GM18507 (cell line): ENCODE measurements at regions not wholly inside any gene's neighbourhood (a gene's known extent, or its start where the extent isn't known, plus 50 kb on each side); places are given as distances from the start of the nearest gene placed in this dataset.

Experiments
- DNase-seq: peaks from one replicate; pipeline ENCODE4 v3.0.0; 2011; ENCODE audit warnings: low read depth; ENCODE audit not compliant: insufficient read length; ENCODE audit errors: extremely low spot score
- FAIRE-seq: peaks from 2 replicates; lab custom pipeline; 2011; peaks lifted over from hg19 to GRCh38; lab: Jason Lieb, UNC

DNA sequence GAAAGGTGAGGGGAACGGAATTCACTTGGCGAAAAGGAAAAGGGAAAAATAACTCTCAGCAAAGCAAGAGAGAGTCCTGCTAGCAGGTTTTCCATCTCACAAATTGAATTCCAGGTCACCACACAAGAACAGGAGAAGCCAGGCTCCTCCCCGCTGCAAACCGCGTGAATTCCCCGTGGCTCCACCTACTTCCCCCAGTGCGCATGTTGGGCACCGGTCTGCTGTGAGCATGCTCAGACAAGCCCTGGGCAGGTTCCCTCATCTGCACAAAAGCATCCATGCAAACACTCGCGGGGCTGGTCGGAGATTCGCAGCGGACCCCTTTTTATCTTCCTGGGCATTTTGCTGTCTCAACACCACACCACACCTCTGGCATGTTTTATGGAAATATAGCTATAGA is 58.5 kb upstream of the S1PR3 start:
- FAIRE-seq, result no peak
- no peak for DNase-seq

DNA sequence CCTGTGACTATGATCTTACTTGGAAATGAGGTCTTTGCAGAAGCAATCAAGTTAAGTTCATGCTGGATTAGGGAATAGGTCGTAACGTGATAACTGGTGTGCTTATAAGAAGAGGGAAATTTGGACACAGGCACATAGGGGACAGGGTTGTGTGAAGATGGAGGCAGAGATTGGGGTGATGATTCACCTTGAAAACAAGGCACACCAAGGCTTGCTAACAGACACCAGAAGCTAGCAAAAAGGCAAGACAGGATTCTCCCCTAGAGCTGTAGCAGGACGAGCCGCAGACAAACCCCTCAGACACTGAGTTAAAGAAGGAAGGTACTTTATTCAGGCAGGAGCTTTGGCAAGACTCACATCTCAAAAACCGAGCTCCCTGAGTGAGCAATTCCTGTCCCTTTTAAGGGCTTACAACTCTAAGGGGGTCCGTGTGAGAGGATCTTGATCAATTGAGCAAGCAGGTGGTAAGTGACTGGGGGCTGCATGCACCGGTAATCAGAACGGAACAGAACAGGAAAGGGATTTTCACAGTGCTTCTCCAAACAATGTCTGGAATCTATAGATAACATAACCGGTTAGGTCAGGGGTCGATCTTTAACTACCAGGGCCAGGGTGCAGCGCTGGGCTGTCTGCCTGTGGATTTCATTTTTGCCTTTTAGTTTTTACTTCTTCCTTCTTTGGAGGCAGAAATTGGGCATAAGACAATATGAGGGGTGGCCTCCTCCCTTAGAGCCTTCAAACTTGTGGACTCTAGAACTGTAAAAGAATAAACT is 57.5 kb upstream of the S1PR3 start:
- DNase-seq (no peak), FAIRE-seq (no peak)

DNA sequence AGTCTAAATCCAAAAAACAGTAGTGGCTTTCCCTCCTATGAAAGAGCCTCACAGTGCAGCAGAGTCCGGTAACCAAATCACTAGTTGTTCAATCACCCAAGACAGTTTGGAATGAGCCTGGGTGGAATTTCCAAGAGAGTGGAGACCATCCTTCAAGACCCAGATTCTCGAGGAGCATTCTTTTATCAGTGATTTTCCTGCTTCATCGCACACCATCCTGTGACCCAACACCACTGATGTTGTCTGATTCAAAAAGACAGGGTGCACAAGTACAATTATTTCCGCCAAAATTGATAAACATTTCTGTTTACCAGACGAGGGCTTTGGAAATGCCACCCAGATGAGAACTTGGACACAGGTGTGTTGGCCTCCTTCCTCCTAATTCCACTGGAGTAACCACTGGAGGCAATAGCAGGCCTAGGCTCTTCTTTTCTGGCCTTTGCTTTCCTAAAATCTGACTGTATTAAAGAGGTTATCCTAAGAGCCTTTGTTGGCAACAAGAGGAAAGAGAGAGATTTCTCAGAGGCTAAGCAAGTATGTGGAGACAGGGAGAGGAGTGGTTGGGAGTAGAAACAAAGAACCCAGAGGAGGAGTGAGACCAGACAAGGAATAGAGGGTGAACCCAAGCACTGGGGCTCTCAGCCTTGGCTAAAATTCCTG is 56.3 kb upstream of the S1PR3 start:
- FAIRE-seq (no peak), DNase-seq (no peak)

DNA sequence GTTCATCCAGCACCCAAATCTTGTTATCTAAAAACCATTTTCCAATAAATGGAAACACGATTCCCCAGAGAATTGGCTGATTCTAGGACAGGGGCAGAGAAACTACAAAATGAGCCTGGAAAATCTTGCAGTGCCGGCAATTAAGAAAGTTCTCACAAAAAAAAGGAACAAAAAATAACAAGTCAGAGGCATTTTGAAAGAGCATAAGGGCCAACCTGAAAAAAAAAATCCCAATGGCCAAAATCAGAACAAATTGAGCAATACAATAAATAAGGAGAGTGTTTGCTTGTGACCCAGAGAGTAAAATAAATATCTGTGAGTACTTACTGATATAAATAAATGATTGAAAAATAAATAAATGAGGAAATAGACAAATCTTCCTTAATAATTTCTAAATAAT is 55.1 kb upstream of the S1PR3 start:
- FAIRE-seq (no peak), DNase-seq (no peak)

DNA sequence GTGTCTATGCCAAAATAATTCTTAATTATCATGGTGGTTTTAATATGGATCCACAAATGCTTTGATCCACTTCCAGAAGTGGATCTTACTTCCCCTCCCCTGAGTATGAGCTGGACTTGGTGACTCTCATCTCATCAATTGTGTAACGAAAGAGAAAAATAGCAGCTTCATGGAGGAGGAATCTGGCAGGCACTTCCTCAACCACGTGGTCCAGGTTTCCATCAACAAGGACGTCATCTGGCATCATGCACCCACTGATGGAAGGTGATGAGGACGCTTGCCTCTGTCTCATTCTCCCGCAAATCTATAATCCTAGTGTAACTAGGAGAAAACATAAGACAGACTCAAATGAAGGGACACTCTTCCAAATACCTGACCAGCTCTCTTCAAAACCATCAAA is 54.6 kb upstream of the S1PR3 start:
- no peak for DNase-seq
- no peak for FAIRE-seq

DNA sequence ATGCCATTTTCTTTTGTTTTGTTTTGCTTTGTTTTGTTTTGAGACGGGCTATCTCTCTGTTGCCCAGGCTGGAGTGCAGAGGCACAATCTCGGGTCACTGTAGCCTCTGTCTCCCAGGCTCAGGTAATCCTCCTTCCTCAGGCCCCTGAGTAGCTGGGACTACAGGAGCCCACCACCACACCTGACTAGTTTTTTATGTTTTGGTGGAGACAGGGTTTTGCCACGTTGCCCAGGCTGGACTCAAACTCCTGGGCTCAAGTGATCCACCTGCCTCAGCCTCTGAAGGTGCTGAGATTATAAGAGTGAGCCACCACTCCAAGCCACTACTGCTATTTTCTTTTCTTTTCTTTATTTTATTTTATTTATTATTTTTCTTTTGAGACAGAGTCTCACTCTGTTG is 54.0 kb upstream of the S1PR3 start:
- FAIRE-seq (no peak), DNase-seq (no peak)

DNA sequence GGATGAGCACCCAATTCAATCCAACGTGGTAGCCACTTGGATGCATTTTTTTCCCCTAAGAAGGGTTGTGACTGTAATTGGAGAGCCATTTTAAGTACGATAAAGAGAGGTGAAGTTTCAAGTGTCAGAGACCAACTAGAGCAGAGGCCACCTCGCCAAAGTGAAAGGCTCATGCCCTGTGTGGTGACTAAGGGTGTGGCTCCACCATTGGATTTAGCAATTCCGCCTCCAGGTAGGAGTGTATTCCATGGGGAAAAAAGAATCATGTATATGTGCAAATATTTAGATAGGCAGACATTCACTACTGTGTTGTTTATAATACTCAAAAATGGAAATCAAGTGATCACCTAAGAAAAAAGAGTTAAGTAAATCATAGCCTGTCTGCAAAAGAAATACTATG is 53.1 kb upstream of the S1PR3 start:
- no peak for FAIRE-seq
- no peak for DNase-seq
